22Rv1 (cell line): ENCODE measurements at regions not wholly inside any gene's neighbourhood (a gene's known extent, or its start where the extent isn't known, plus 50 kb on each side); places are given as distances from the start of the nearest gene placed in this dataset.

ENCODE experiments used
- CTCF ChIP-seq: fragments of 450-650 bp; IDR thresholded peaks from 2 replicates; pipeline ENCODE4 v1.5.1; 2017; ENCODE audit warnings: mild to moderate bottlenecking
- ZFX ChIP-seq: fragments of 450-650 bp; IDR thresholded peaks from 2 replicates; pipeline ENCODE4 v1.6.1; 2017; ENCODE audit warnings: antibody characterized with exemption, borderline replicate concordance

- TF ChIP-seq CTCF, result no peak
- no peak for TF ChIP-seq ZFX
Measured at GRCh38 chr21:35792569-35793305, 267.6 kb downstream of the SETD4 start.
